ENCODE measurements at regions not wholly inside any gene's neighbourhood (a gene's known extent, or its start where the extent isn't known, plus 50 kb on each side); places are given as distances from the start of the nearest gene placed in this dataset.

DNA sequence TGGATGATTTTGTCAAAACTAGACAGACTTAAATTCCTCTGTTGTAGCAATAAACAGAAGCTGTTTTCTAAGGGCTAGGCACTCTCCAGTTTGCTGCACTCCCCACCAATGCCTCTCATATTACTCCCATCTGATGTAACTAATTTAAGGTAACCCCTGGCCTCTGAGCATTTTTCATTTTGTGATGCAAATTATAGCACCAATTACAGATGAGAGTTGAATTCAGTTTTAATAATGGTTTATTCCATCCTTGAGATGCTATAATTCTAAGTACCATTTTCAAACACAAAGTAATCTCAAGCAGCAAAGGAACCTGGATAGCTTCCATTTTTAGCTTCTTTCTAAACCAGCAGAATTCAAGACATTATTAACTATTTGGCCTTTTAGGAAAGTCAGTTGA is 280.4 kb upstream of the DAB1 start:
- DNase-seq: no peak

DNA sequence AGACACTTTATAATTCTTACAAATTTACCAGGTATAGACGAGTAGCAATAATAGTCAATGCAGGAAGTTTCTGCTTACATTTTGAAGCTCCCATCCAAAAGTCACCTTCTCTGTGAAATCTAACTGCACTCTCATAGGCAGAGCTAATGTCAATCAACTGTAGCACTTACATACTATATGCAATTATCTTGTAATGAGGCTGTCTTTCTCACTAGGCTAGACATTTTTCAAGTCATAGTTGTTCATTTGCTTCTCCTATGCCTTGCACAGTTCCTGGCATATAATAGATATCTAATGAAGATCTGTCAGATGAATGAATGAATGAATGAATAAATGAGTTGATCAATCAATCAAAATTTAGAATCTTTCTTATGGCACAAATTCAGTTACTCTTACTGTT is 273.0 kb upstream of the DAB1 start:
- DNase-seq: no peak

DNA sequence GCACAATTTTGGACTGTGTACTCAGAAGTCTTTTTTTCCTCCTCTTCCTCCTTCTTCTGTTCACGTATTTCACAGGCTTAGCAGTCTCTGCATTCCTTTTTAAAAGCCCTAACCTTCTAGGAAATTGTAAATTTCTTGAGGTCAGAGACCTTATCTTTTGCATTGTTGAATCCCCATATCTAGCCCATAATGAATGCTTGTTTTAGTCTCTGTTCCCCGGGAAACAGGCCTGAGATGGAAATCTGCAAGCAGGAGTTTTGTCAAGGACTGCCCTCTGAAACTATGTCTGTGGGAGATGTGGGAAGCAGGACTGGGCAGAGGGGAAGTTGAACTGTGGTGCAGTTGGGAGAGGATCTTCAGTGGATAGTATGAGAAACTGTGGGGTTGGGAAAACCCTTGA is 272.2 kb upstream of the DAB1 start:
- no peak for DNase-seq

DNA sequence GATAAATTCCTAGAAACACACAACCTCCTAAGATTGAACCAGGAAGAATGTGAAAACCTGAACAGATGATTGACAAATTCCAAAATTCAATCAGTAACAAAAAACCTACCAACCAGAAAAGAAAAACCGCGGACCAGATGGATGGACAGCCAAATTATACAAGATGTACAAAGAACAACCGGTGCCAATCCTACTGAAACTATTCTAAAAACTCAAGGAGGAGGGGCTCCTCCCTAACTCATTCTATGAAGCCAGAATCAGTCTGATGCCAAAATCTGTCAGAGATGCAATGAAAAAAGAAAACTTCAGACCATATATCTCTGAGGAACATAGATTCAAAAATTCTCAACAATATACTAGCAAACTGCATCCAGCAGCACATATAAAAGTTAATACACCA is 262.4 kb upstream of the DAB1 start:
- no peak for DNase-seq

DNA sequence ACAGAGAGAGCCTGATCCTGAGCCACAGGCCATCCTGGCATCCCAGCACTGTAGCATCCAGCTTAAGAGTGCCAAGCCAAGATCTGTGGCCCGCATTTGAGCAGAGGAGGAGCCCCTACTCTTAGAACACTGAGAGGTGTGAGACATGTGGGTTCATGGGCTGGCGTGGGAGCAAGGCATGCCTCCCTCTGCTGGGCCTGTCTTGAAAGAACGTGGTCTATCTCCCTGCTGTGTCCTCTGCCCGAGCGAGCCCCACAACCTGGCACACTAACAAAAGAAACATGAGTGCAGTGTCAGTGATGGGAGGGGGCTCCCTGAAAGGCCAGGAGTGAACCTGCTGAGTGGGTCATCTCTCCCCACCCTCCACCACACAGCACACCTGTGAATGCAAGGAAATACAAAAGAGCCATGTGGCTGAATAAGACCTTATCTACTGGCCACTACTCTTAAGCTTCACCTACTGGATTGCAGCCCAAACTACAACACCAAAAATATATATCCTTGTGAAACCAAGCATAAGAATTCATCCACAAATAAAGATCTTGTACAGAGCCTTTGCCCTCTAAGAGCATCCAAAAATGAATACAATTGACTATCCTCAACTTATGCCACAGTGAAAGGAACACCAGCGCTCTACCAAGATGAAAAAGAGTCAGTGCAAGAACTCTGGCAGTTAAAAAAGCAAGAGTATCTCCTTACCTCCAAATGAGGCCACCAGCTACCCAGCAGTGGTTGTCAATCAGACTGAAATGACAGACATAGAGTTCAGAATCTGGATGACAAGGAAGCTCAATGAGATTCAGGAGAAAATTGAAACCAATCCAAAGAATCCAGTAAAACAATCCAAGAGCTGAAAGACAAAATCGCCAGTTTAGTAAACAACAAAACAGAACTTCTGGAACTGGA is 259.4 kb upstream of the DAB1 start:
- no peak for DNase-seq

DNA sequence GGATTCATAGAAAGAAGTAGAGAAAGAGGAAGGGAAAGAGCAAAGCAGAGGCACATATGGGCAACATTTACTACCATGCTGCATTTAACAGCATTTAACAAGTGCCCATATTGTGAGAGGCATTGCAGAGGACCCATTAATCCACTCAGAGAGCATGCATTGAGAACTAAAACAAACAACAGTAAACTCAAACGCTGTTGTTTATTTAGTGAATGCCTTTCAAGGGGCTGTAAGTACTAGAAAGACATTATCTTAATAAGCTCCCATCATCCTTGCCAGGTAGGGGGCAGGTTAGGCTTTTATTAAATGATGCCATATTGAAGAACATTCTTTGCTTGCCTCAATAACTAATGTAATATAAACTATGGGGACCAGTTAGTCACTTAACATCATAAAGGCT is 254.3 kb upstream of the DAB1 start:
- DNase-seq: no peak

DNA sequence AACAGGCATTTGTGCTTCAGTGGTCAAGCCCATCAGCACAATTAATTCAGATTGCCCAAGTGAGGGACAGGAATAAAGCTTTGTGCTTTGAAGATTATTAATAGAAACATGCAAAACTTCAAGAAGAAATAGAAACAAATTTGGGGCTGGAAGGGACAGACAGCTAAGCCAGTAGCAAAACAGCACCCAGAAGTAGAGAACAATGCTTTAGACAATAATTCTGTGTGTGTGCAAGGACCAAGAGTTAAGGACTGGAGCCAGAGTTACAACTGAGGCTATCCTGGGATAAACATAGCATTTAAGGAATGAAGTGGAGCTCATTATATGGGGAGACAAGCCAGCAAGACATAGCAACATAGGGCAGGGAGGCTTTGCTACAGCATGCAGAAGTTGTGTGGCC is 251.9 kb upstream of the DAB1 start:
- DNase-seq: no peak

DNA sequence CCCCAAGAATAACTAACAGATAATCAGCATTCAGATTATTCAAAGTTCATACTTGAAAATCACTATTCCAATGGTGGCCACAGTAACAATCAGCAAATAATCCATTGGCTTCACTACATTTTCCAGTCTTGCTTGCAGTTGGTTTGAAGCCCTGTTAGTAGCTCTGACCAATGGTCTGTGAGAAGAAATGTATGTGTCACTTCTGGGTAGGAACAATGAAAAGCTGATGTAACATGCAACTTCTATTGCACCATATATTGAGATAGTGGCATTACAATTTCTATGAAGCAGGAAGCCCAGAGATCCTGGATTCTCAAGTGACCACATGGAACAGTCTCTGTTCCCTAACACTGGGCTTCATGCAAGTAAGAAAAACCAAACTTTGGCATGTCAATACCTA is 250.9 kb upstream of the DAB1 start:
- DNase-seq: no peak

DNA sequence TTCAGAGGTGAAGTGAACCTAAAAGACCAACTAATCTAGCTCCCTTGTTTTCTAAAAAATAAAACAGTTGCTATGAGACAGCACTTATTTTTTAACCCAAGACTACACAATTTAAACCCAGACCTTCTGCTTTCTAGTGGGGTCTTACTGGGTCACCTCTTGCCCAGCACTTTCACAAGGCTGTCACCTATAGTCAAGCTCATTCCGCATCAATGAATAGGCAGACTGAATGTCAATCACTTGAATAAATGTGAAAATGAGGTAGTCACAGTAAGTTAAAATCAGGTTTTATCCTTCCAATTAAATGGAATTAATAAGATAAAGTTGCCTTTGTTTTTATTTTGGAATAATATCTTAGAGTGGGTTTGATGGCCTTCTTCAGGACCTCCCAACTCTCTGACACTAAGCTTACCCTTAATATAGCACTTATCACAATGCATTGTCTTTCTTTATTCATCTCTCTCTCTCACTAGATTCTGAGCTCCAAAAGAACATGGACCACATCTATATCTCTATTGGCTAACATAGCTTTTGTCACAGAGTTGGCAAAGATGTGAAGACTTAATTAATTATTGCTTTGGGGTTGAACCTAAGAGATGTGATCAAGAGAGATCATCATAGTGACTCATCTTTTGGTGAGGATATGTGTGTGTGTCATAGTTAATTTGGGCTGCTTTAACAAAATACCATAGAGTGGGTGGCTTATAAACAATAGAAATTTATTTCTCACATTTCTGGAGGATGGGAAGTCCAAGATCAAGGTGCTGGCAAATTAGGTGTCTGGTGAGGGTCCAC is 248.7 kb upstream of the DAB1 start:
- no peak for DNase-seq

DNA sequence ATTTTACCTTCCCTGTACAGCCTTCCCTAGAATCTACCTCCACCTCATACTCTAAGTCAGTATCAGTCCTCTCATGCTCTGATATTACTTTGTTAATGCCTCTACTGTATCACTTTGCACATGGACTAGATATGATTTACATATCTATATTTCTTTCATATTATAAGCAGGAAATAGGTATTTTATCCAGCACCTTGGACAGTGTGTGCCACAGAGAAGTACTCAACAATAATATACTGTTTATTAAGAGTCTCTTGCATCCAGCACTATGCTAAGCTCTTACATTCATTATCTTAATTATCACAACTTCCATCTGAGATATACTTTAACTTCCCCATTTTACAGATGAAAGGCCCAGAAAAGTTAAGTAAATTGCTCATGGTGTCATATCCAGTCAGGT is 247.9 kb upstream of the DAB1 start:
- no peak for DNase-seq

DNA sequence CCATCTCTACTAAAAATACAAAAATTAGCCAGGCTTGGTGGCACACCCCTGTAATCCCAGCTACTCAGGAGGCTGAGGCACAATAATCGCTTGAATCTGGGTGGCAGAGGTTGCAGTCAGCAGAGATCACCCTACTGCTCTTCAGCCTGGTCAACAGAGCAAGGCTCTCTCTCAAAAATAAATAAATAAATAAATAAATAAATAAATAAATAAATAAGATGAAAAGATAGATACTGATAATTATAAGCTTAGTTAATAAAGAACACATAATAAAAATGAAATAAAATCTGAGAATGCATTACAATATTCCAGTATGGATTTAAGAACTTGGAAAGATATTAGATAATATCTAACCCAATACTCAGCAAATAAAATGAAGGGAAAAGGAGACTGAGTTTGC is 235.9 kb upstream of the DAB1 start:
- DNase-seq: no peak

DNA sequence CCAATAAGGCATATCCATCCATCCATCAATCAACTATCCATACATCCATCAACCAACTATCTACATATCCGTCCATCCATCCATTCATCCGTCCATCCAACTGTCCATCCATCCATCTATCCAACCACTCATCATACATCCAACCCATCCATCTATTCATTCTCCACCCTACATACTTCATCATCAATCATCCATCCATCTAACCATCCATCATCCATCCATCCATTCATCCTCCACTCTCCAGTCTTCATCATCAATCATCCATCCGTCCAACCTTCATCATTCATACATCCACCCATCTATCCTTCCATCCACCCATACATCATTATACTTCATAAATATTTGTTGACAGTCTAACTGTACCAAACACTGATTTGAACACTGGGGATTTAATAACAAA is 231.3 kb upstream of the DAB1 start:
- no peak for DNase-seq

DNA sequence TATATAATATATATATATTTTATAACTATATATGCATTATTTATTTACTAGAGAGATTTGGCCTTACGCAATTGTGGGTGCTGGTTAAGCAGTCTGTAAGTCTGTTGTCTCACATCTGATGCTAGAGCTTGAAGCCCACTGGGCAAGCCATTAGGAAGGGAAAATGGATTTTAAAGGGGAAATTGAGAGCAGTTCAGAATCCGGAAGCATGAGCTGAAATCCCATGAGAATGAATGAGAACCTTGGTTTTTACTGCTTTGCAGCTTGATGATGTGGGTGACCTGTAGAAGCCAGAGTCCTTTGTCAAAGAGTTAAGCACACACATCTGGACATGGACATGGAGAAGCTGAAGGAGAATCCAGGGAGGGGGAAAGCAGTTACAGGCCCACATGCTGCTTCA is 220.8 kb upstream of the DAB1 start:
- no peak for DNase-seq

DNA sequence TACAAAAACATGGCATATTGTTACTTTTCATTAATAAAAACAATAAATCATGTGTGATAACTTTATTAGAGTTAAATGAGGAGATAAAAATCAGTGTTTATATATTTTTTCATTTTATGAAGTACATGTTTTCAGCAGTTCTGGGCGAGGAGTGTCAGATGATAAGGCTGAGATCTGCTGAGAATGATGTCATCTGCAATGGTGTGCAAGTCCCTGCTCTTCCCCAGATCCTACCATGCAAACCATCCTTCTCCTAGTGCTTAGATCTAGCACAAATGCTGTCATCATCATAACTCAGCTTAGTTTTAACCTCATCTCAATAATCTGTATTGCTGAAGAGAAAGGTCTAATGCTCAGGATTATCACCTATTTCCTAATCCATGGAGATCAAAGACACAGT is 214.4 kb upstream of the DAB1 start:
- no peak for DNase-seq

DNA sequence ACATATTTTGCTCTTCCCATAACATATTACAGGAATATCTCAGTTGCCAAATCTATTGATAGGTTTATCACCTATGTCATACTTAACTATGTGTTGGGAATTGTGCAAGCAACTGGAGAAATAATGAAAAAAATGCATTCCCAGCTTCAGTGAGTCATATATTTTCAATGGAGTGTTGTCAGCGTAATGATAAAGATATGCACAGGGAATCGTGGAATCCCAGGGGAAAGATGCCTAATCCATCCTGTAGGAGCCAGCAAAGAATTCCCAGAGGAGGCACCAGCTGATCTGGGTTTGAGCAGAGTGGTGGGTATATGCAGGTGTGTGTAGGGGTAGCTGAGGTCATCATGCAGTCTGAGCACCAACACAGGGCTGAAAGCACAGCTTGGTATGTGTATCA is 213.3 kb upstream of the DAB1 start:
- no peak for DNase-seq

DNA sequence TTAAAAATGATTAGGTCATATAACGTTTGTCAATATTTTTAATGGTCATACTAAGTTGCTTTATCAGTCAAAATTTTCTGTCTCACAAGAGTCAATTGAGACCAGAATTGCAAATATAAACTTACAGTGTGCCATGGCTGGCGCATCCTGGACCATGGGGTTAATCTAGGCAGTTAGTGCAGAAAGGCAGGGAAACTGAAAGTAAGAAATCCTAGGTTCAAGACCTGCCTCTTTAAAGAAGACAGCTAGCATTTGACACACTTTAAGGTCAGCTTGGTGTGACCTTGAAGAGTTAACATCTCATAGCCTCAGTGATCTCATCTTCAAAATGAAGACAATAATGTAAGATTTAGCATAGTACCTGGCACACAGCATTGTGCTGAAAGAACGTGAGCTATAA is 210.0 kb upstream of the DAB1 start:
- no peak for DNase-seq

DNA sequence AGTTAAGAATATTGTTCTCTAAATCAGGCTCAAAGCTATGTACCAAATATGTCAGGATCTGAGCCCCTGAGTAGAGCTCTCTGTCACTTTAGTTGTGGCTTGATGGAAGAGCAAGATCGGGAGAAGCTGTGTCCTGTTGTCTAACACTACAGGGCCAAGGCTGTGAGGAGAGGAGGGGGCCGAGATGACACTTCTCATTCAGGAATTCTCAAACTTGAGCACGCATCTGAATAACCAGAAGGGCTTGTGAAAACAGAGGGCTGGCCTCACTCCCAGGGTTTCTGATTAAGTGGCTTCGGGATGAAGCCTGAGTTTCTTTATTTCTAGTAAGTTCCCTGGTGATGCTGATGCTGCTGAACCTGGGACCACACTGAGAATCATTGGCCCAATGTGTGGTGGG is 209.2 kb upstream of the DAB1 start:
- DNase-seq: no peak

DNA sequence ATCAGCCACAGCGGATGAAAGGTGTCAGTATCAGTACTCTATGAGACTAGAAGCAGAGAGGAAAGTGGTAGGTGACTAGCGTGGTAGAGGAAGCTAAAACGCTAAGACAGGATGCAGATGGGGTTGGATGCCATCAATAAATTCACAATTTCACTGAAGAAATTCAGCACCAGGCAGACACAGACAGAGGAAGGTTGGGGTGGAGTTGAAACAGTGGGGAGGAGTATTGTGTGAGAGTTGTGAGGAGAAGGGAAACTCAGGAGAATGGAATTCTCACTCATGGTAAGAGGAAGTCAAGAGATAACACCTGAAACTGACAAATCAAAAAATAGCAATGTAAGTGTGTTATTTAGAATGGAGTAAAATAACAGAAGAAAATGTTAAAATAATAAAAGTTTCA is 208.5 kb upstream of the DAB1 start:
- no peak for DNase-seq

DNA sequence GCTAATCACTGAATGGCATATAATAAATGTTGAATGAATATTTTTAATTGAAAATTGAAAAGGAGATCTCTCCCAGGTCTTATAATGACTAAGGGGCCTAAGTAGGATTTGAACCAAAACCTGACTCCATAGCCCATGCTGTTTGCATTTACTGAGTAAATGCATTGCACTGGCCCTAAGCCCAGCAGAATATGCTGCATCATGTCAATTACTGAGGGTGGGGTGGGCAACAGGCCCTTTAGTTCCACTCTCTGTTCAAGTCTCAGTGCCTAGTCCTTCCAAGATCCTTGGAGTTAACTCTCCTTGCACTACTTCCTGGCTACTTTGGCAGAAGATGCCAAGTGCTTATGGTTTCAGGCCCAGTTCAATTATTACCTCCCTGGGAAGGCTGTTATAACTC is 203.8 kb upstream of the DAB1 start:
- DNase-seq: no peak

DNA sequence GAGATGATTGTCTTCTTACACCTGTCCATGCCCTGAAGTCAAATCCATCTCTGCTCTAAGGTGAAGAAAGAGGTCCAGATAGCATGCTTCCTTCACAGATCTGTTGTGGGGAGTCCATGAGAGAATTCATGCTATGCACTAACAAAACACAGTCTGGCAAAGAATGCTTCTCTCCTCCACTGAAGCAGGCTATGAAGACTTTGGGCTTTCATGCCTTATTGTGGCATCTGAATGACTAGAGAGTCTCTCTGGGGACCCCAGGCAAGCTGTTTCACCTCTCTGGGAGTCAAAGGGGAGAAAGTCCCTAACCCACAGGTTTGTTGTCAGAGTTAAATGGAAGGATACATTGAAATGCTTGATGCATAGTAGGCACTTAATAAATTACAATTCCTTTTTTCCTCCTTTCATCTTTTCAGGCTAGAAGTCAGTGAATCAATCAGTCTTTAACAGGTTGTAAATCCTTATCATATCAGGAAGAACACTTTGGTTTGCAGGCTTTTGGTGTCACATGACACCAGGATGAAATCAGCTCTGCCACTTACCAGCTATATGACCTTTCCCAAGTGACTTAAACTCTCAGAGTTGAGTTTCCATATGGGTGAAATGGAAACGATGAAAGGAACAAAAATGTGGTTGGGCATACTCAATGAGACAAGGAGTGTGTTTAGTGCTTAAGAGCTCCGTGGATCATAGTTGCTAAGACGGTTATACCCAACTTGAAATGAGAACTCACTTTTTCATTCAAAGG is 200.1 kb upstream of the DAB1 start:
- no peak for DNase-seq

DNA sequence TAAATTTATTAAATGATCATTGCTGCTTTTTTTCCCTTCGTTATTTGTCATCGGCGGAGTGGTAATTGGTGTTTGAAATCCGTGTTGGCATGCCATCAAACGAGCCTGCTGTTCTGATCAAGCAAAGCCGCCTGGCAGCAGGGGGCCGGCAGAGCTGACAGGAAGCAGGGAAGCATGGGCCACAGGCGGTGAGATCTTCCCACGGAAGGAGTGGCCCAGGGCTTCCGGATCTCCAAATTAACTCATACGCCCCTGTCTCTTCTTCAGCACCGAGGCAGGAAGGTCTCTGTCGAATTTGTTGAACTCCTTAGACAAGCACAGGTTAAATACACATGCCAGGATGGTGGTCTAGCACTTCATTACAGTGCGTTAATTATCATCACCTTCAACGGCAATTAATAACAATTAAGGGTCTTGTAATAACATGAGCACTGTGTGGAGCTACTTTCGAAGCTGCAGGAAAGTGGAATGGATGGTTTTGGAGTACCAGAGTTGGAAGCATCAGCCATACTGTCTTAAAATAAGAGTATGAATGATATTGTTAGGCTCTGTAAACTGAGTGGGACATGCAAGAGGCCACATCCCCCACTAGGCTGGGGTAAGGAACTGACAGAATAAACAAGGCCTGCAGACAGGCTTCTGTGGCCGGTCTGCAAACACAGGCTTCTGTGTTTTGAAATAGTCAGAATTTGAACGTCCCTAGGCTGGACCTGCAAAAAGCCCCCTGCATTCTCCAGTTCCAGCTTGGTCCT is 199.4 kb upstream of the DAB1 start:
- DNase-seq: peak; percentile 50

DNA sequence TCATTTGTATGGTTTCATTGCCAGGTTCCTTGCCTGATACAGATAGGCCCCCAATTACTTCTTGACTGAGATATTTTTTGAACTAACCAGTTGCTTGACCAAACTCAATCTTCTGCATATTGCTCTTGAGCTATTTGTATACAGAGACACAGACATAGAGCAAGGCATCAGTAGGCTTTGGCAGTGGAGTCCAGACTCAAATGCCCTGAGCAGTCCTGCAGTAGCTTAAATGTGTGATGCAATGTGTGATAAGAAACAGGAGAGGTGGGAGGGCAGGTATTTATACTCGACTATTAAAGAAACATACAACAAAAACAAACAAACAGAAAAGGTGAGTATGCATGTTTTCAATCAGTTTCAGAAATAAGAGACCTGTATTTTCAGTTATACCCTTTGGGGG is 197.9 kb upstream of the DAB1 start:
- no peak for DNase-seq

DNA sequence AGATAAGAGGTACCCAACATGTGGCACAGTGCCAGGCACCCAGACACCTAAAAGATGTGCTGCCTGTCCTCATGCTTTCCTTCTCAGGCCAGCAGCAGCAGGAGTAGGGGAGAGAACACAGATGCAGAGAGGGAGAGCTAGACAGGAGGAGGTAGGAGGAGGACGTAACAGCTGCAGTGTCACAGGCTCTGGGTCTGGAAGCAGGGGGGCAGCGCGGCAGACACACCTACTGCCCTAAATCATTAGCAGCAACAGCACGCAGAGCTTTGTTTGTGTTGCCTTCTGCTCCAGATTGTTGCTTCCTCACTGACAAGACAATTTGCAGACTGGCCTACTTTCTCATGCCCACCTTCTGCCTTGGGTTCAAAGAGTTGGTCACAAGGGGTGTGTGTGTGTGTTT is 196.7 kb upstream of the DAB1 start:
- DNase-seq: no peak

Data from right forelimb (tissue), 1 donor.